Endothelial cell of umbilical vein (primary cell): ENCODE measurements at regions not wholly inside any gene's neighbourhood (a gene's known extent, or its start where the extent isn't known, plus 50 kb on each side); places are given as distances from the start of the nearest gene placed in this dataset.

Experiments
- EZH2 ChIP-seq: IDR thresholded peaks from 2 replicates; pipeline ENCODE4 v1.6.1; 2012; ENCODE audit warnings: borderline replicate concordance, low read depth, mild to moderate bottlenecking, moderate library complexity, low read length, inconsistent platforms; ENCODE audit not compliant: severe bottlenecking
- FOS ChIP-seq: IDR thresholded peaks from 2 replicates; pipeline ENCODE4 v1.6.1; 2011; ENCODE audit warnings: mild to moderate bottlenecking, low read length, moderate library complexity, borderline replicate concordance; ENCODE audit not compliant: insufficient read depth
- JUN ChIP-seq: IDR thresholded peaks from 2 replicates; pipeline ENCODE4 v1.6.1; 2011; ENCODE audit warnings: borderline replicate concordance, low read depth; ENCODE audit not compliant: insufficient read length, insufficient read depth
- MYC ChIP-seq: IDR thresholded peaks from one replicate; pipeline ENCODE4 v1.6.1; 2011; ENCODE audit warnings: mild to moderate bottlenecking, low read depth, low read length
- POLR2A ChIP-seq: IDR thresholded peaks from 2 replicates; pipeline ENCODE4 v1.6.1; 2012; ENCODE audit warnings: low read depth, mild to moderate bottlenecking, control low read depth, low read length
- POLR2AphosphoS5 ChIP-seq: IDR thresholded peaks from 2 replicates; pipeline ENCODE4 v1.6.1; 2012; ENCODE audit warnings: low read depth, mild to moderate bottlenecking, control low read depth, low read length, moderate library complexity; ENCODE audit not compliant: insufficient read depth
- TF ChIP-seq, protein P1 (sequence below), 2 donors: IDR thresholded peaks; 1 replicate in 1 of 2; 2 replicates in 1 of 2; pipeline ENCODE4 v1.5.1; 2011; ENCODE audit warnings: low read length in 2 of 2, mild to moderate bottlenecking in 2 of 2, moderate library complexity in 2 of 2, control low read depth in 1 of 2, inconsistent platforms in 1 of 2, low read depth in 1 of 2; ENCODE audit not compliant: insufficient read depth in 1 of 2; ENCODE audit errors: extremely low read depth in 1 of 2
- TF ChIP-seq, protein P2 (sequence below): IDR thresholded peaks from 2 replicates; pipeline ENCODE4 v1.6.1; 2011; ENCODE audit not compliant: insufficient read depth, insufficient read length

DNA sequence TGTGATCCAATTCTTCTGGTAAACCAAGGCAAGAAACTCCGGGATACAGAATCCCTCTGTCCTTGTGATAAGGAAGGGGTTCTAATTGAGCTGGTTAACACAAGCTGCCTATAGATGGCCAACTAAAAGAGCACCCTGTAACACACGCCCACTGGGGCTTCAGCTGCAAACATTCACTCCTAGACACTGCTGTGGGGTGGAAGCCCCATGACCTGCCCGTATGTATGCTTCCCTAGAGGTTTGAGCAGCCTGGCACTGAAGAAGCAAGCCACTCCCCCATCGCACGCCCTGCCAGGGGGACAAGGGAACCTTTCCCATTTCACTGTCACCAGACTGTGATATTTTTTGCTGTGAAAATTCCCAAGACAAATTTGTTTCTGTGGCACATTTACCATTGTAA, 516.9 kb upstream of the GOLIM4 start:
- TF ChIP-seq, protein P1, sequence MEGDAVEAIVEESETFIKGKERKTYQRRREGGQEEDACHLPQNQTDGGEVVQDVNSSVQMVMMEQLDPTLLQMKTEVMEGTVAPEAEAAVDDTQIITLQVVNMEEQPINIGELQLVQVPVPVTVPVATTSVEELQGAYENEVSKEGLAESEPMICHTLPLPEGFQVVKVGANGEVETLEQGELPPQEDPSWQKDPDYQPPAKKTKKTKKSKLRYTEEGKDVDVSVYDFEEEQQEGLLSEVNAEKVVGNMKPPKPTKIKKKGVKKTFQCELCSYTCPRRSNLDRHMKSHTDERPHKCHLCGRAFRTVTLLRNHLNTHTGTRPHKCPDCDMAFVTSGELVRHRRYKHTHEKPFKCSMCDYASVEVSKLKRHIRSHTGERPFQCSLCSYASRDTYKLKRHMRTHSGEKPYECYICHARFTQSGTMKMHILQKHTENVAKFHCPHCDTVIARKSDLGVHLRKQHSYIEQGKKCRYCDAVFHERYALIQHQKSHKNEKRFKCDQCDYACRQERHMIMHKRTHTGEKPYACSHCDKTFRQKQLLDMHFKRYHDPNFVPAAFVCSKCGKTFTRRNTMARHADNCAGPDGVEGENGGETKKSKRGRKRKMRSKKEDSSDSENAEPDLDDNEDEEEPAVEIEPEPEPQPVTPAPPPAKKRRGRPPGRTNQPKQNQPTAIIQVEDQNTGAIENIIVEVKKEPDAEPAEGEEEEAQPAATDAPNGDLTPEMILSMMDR (IDR thresholded peaks at IDR 0.05; ENCODE audit: extremely low read depth in 1 of 2, insufficient read depth in 1 of 2, low read depth in 1 of 2, low read length in 2 of 2), result no peak
- TF ChIP-seq, protein P2, sequence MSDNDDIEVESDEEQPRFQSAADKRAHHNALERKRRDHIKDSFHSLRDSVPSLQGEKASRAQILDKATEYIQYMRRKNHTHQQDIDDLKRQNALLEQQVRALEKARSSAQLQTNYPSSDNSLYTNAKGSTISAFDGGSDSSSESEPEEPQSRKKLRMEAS, result no peak
- TF ChIP-seq EZH2 (no peak), POLR2AphosphoS5 (no peak), POLR2A (no peak), MYC (no peak), JUN (no peak), FOS (no peak)
